HG03064 (cell line): ENCODE measurements at regions not wholly inside any gene's neighbourhood (a gene's known extent, or its start where the extent isn't known, plus 50 kb on each side); places are given as distances from the start of the nearest gene placed in this dataset.
A peak's percentile ranks its signal among the peaks of the same experiment; 100 is the strongest.
"Not testable (repeated sequence)": the region's sequence is repeated elsewhere in the genome, so short reads cannot be mapped to it uniquely, and the experiment has no call there.

Experiments used
- ATAC-seq: cut with Tn5 transposase; IDR thresholded peaks from one replicate; pipeline ENCODE4 v1.9.1; 2021; ENCODE audit warnings: low read depth; ENCODE audit not compliant: unreplicated experiment

GRCh38 chr12:77232045-77232444 is 166.7 kb upstream of the E2F7 start:
- ATAC-seq, result no peak

GRCh38 chr12:77231501-77231918 is 166.1 kb upstream of the E2F7 start:
- ATAC-seq, result no peak

GRCh38 chr12:77229640-77230442 is 164.5 kb upstream of the E2F7 start:
- no peak for ATAC-seq

GRCh38 chr12:77228376-77228775 is 163.0 kb upstream of the E2F7 start:
- no peak for ATAC-seq

GRCh38 chr12:77226368-77226767 is 161.0 kb upstream of the E2F7 start:
- ATAC-seq, result no peak

GRCh38 chr12:77225373-77225772 is 160.0 kb upstream of the E2F7 start:
- no peak for ATAC-seq

- ATAC-seq, result no peak
Observed at GRCh38 chr12:77224346-77224745, 159.0 kb upstream of the E2F7 start.

- ATAC-seq, result no peak
Observed at GRCh38 chr12:77222336-77222735, 157.0 kb upstream of the E2F7 start.

GRCh38 chr12:77220586-77220985 is 155.2 kb upstream of the E2F7 start:
- ATAC-seq, result no peak

GRCh38 chr12:77218278-77218677 is 152.9 kb upstream of the E2F7 start:
- ATAC-seq, result peak; percentile 71

- ATAC-seq, result not testable (repeated sequence)
Observed at GRCh38 chr12:77216136-77216535, 150.8 kb upstream of the E2F7 start.

- no peak for ATAC-seq
Observed at GRCh38 chr12:77214136-77214535, 148.8 kb upstream of the E2F7 start.

- no peak for ATAC-seq
Observed at GRCh38 chr12:77213319-77213718, 147.9 kb upstream of the E2F7 start.

- ATAC-seq, result no peak
Observed at GRCh38 chr12:77210724-77211123, 145.4 kb upstream of the E2F7 start.

GRCh38 chr12:77204083-77204482 is 138.7 kb upstream of the E2F7 start:
- no peak for ATAC-seq

- no peak for ATAC-seq
Observed at GRCh38 chr12:77202457-77203060, 137.2 kb upstream of the E2F7 start.

GRCh38 chr12:77189901-77190416 is 124.6 kb upstream of the E2F7 start:
- no peak for ATAC-seq

- no peak for ATAC-seq
Observed at GRCh38 chr12:77189458-77189857, 124.1 kb upstream of the E2F7 start.

GRCh38 chr12:77179515-77179914 is 114.1 kb upstream of the E2F7 start:
- no peak for ATAC-seq

- no peak for ATAC-seq
Observed at GRCh38 chr12:77167801-77168200, 102.4 kb upstream of the E2F7 start.

- ATAC-seq, result no peak
Observed at GRCh38 chr12:77166696-77167095, 101.3 kb upstream of the E2F7 start.
